ENCODE measurements at regions not wholly inside any gene's neighbourhood (a gene's known extent, or its start where the extent isn't known, plus 50 kb on each side); places are given as distances from the start of the nearest gene placed in this dataset.
"Not testable (repeated sequence)": the region's sequence is repeated elsewhere in the genome, so short reads cannot be mapped to it uniquely, and the experiment has no call there.

- peaks cover 0 to 4% (median 0%) of the 10 kb centered on the region in 4 donors for H3K4me1 ChIP-seq
- no peaks in the 10 kb centered on the region for H3K27me3 ChIP-seq
- WGBS, 2 donors: 84 to 87% methylated on average over 4 of the region's 4 CpGs
- H3K36me3 ChIP-seq: no peaks in the 10 kb centered on the region
- ATAC-seq (ENCODE audit: low FRiP score in 2 of 2) (no peak), DNase-seq (no peak)
- no peak overlapping the region for H3K4me3 ChIP-seq
- peaks cover 5 to 10% (median 9%) of the 10 kb centered on the region in 4 donors for H3K9me3 ChIP-seq
- TF ChIP-seq EP300 (IDR thresholded peaks at IDR 0.05) (no peak), POLR2A (IDR thresholded peaks at IDR 0.05) (no peak), CTCF (IDR thresholded peaks at IDR 0.05) (no peak), POLR2AphosphoS5 (IDR thresholded peaks at IDR 0.05) (no peak)
- H3K27ac ChIP-seq: no peak overlapping the region
These were observed 75.2 kb upstream of the MAX start for GRCh38 chr14:65177551-65177950.

- WGBS, 2 donors: 87 to 92% methylated on average over 4 of the region's 4 CpGs
- ATAC-seq (ENCODE audit: low FRiP score in 2 of 2); H3K4me1 ChIP-seq; H3K4me3 ChIP-seq; H3K27me3 ChIP-seq; DNase-seq; H3K27ac ChIP-seq; H3K36me3 ChIP-seq: not testable (repeated sequence)
- H3K9me3 ChIP-seq: peaks cover 5 to 11% (median 10%) of the 10 kb centered on the region in 4 donors
These were observed 76.9 kb upstream of the MAX start for GRCh38 chr14:65179231-65179630.

- Histone ChIP-seq H3K9me3 (peaks cover 5 to 11% (median 10%) of the 10 kb centered on the region in 4 donors), H3K4me1 (peaks cover 0 to 4% (median 0%) of the 10 kb centered on the region in 4 donors), H3K36me3 (no peaks in the 10 kb centered on the region), H3K4me3 (no peak overlapping the region), H3K27ac (no peak overlapping the region), H3K27me3 (no peaks in the 10 kb centered on the region)
- ATAC-seq (ENCODE audit: low FRiP score in 2 of 2) (peak; percentile 48 to 82), DNase-seq (peak in 1 of 2 donors; percentile 42)
- WGBS, 2 donors: 28 to 31% methylated on average over 8 of the region's 8 CpGs
- TF ChIP-seq POLR2AphosphoS5 (IDR thresholded peaks at IDR 0.05) (no peak), CTCF (IDR thresholded peaks at IDR 0.05) (no peak), POLR2A (IDR thresholded peaks at IDR 0.05) (no peak), EP300 (IDR thresholded peaks at IDR 0.05) (no peak)
These were observed 77.8 kb upstream of the MAX start for GRCh38 chr14:65179918-65180724.

GRCh38 chr14:65180725-65181025 is 78.4 kb upstream of the MAX start:
- Histone ChIP-seq H3K4me1 (peaks cover 0 to 4% (median 0%) of the 10 kb centered on the region in 4 donors), H3K27ac (no peak overlapping the region), H3K36me3 (no peaks in the 10 kb centered on the region), H3K9me3 (peaks cover 5 to 11% (median 10%) of the 10 kb centered on the region in 4 donors), H3K4me3 (no peak overlapping the region), H3K27me3 (no peaks in the 10 kb centered on the region)
- no peak for TF ChIP-seq CTCF (IDR thresholded peaks at IDR 0.05)
- no peak for DNase-seq
- ATAC-seq (ENCODE audit: low FRiP score in 2 of 2): no peak
- WGBS, 2 donors: 55 to 86% methylated on average over 1 of the region's 1 CpG

DNA sequence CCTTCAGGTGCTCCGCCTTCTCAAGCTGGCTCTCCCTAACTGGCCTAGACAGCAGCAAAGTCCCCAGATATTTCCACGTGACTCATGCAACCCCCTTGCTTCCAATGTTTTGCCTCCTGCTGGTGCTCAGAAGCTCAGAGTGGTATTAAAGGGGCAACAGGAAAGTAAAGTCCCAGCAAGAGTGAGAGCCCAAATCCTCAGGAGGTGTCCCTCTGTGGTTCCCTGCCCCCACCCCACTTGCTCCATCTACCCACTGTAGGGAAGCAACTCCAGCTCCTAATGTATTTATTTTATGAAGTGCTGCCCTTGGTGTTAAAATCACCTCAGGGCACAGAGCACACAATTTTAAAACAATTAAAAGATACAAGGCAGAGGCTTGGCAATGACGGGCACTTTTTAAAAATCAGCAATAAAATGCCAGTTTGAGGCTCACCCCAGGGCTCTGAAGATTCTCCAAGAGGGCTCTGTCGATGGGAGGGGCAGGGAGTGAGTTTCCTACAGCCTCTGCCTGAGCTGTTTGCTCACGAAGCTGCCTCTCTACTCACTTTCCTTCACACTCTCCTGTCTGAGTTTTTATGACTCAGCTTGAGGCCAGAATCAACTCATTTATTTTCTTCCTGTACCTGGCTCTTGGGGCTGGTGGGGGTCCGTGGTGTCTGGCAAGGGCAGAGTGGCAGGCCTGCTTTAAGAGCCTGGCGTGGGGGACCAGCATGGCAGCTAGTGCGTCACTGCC is 81.9 kb upstream of the MAX start:
- H3K27me3 ChIP-seq: no peaks in the 10 kb centered on the region
- H3K9me3 ChIP-seq: peaks cover 5 to 11% (median 10%) of the 10 kb centered on the region in 4 donors
- ATAC-seq (ENCODE audit: low FRiP score in 2 of 2): no peak
- TF ChIP-seq POLR2AphosphoS5 (IDR thresholded peaks at IDR 0.05) (no peak), EP300 (IDR thresholded peaks at IDR 0.05) (no peak), POLR2A (IDR thresholded peaks at IDR 0.05) (no peak), CTCF (IDR thresholded peaks at IDR 0.05) (no peak)
- H3K27ac ChIP-seq: no peak overlapping the region
- no peak for DNase-seq
- H3K36me3 ChIP-seq: no peaks in the 10 kb centered on the region
- WGBS, 2 donors: 67 to 72% methylated on average over 8 of the region's 8 CpGs
- H3K4me1 ChIP-seq: peaks cover 0 to 4% (median 0%) of the 10 kb centered on the region in 4 donors
- no peak overlapping the region for H3K4me3 ChIP-seq

Data from upper lobe of left lung (tissue), 6 donors.